ENCODE measurements at regions not wholly inside any gene's neighbourhood (a gene's known extent, or its start where the extent isn't known, plus 50 kb on each side); places are given as distances from the start of the nearest gene placed in this dataset.
"Not testable (repeated sequence)": the region's sequence is repeated elsewhere in the genome, so short reads cannot be mapped to it uniquely, and the experiment has no call there.

- in situ Hi-C loops (cut with HindIII; ENCODE audit: low pct_unique_long_range_greater_than_20kb, low sequenced_read_pairs): no loop called here
- DNase-seq (ENCODE audit: low read depth): no peak
These were observed 323.4 kb upstream of the RBMS1 start for GRCh38 chr2:160816916-160817499.

DNA sequence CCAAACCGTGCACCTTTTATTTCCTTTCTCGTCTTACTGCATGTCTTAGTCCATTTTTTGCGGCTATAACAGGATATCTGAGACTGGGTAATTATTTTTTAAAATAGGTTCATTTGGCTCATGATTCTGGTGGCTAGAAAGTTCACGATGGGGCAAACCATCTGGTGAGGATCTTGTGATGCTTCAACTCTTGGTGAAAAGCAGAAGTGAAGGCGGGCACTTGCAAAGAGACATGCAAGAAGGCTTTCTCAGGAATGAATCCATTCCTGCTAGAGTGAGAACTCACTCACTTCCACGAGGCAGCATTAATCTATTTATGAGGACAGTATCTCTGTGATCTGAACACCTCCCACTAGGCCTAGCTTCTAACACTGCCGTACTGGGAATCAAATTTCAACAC lies 327.1 kb upstream of the RBMS1 start:
- in situ Hi-C loops (cut with HindIII; ENCODE audit: low pct_unique_long_range_greater_than_20kb, low sequenced_read_pairs): no loop called here
- no peak for DNase-seq (ENCODE audit: low read depth)

- in situ Hi-C loops (cut with HindIII; ENCODE audit: low pct_unique_long_range_greater_than_20kb, low sequenced_read_pairs): no loop called here
- DNase-seq (ENCODE audit: low read depth): no peak
These were observed 328.4 kb upstream of the RBMS1 start for GRCh38 chr2:160822006-160822405.

DNA sequence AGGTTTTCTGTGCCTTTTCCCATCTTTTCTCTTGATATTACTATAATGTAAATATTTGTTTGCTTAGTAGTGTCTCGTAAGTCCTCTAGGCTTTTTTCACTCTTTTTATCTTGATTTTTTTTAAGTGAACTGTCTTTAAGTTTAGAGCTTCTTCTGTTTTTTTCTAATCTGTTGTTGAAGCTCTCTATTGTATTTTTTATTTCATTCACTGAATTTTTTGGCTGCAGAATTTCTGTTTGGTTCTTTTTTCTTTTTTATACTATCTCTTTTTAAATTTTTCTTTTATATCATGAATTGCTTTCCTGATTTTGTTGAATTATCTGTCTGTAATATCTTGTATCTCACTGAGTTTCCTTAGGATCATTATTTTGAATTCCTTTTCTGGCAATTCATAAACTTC lies 331.8 kb upstream of the RBMS1 start:
- DNase-seq (ENCODE audit: low read depth): no peak
- in situ Hi-C loops (cut with HindIII; ENCODE audit: low pct_unique_long_range_greater_than_20kb, low sequenced_read_pairs): no loop called here

GRCh38 chr2:160826496-160826895 lies 332.9 kb upstream of the RBMS1 start:
- in situ Hi-C loops (cut with HindIII; ENCODE audit: low pct_unique_long_range_greater_than_20kb, low sequenced_read_pairs): no loop called here
- DNase-seq (ENCODE audit: low read depth): no peak

DNA sequence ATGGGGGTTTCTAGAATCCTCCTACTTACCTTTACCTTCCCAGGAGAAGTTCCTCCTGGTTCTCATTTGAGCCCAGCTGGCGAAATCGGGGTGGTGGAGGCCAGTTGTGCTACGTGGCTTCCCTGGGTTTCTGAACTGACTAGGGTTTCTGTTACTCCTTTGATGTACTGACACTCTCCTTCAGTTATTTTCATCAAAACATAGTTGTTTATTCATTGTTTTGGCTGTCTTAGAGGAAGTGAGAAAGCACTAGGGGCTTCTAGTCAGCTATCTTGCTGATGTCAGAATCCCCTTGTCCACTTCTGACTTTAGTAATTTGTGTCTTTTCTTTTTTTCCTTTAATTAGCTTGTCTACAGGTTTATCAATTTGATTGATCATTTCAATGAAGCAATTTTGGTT lies 332.2 kb upstream of the TANK start:
- no peak for DNase-seq (ENCODE audit: low read depth)
- in situ Hi-C loops (cut with HindIII; ENCODE audit: low pct_unique_long_range_greater_than_20kb, low sequenced_read_pairs): no loop called here

DNA sequence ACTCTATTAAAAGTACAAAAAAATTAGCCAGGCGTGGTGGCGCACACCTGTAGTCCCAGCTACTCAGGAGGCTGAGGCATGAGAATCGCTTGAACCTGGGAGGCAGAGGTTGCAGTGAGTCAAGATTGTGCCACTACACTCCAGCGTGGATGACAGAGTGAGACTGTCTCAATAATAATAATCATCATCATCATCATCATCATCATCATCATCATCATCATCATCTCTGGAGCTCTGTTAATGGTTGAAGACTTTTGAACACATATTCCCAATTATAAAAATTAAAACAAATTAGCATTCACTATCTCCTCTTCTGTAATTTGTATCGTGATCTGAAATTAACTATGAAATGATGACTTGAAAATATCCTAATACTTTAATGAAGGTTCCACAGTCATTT lies 327.8 kb upstream of the TANK start:
- in situ Hi-C loops (cut with HindIII; ENCODE audit: low pct_unique_long_range_greater_than_20kb, low sequenced_read_pairs); DNase-seq (ENCODE audit: low read depth): not testable (repeated sequence)

DNA sequence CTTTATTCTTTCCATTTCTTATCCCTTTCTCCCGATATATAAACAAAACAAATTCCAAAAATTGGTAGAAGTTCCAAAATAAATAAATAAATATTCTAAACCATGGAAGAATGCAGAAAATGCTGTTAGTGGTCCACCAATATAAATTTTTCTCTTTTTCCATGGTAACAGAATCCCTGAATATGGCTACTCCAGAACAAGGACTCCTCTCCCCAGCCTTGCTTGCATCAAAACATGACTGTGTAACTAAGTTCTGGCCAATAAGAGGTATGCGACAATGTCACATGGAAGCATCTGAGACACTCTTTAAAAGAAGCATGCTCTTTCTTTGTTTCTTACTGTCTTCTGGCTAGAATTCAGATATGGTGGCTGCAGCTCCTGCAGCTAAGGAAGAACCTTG lies 325.1 kb upstream of the TANK start:
- in situ Hi-C loops (cut with HindIII; ENCODE audit: low pct_unique_long_range_greater_than_20kb, low sequenced_read_pairs): no loop called here
- DNase-seq (ENCODE audit: low read depth): no peak

DNA sequence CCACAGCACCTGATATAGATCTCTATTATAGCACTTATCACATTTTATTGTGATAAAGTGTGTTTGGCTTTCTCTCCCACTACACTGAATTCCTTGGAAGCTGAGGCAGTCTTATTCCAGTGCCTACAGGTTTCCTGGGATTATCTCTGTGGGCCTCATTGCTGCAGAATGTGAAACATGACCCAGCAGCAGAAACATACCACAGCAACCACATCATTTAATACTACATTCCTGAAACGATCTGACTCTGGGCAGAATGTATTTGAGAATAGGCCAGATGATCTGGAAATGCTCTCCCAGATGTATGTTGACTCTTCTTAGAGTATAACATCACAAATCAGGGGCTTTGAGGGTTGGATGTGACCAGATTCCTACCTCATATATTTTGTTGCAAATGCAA lies 323.5 kb upstream of the TANK start:
- no peak for DNase-seq (ENCODE audit: low read depth)
- in situ Hi-C loops (cut with HindIII; ENCODE audit: low pct_unique_long_range_greater_than_20kb, low sequenced_read_pairs): no loop called here

DNA sequence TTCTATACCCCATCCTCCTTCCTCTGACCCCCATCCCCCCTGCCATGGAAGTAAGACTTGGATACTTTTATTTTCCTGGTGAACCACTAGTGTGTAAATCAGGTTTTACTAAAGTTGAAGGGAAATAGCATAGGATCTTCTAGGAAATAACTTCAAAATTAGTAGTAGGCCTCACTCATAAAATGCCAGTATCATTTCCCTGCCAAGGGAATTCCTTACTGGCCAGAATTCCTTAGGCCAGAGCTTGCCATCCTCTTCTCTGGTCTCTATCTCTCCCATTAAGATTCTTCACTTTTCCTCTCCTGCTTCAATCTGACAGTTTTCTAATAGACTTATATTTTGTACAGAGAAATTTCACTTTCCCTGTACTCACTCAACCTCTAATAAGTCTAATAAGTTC lies 322.8 kb upstream of the TANK start:
- no peak for DNase-seq (ENCODE audit: low read depth)
- in situ Hi-C loops (cut with HindIII; ENCODE audit: low pct_unique_long_range_greater_than_20kb, low sequenced_read_pairs): no loop called here

- no peak for DNase-seq (ENCODE audit: low read depth)
- in situ Hi-C loops (cut with HindIII; ENCODE audit: low pct_unique_long_range_greater_than_20kb, low sequenced_read_pairs): no loop called here
These were observed 322.1 kb upstream of the TANK start for GRCh38 chr2:160838147-160838546.

GRCh38 chr2:160838691-160839090 lies 321.5 kb upstream of the TANK start:
- in situ Hi-C loops (cut with HindIII; ENCODE audit: low pct_unique_long_range_greater_than_20kb, low sequenced_read_pairs): no loop called here
- no peak for DNase-seq (ENCODE audit: low read depth)

- DNase-seq (ENCODE audit: low read depth): no peak
- in situ Hi-C loops (cut with HindIII; ENCODE audit: low pct_unique_long_range_greater_than_20kb, low sequenced_read_pairs): no loop called here
These were observed 317.9 kb upstream of the TANK start for GRCh38 chr2:160842286-160842685.

GRCh38 chr2:160859096-160859495 lies 301.1 kb upstream of the TANK start:
- DNase-seq (ENCODE audit: low read depth): no peak
- in situ Hi-C loops (cut with HindIII; ENCODE audit: low pct_unique_long_range_greater_than_20kb, low sequenced_read_pairs): no loop called here

DNA sequence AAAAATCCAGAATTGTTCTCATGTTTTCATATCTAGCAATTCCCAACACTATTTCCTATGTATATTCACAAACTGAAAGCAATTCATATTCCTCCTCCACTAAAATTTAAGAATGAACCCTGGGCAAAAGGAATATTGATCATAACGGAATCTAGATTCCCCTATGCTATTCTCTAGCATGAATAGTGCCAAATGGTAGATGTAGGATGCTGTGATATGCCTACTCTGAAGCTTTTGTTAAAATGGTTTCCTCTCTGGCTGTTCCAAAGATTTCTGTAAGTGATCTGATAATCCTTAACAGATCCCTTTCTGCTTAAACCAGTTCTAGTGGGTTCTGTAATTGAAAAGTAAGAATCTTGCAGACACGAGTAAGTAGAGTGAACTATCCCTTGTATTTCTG lies 298.0 kb upstream of the TANK start:
- in situ Hi-C loops (cut with HindIII; ENCODE audit: low pct_unique_long_range_greater_than_20kb, low sequenced_read_pairs): no loop called here
- no peak for DNase-seq (ENCODE audit: low read depth)

DNA sequence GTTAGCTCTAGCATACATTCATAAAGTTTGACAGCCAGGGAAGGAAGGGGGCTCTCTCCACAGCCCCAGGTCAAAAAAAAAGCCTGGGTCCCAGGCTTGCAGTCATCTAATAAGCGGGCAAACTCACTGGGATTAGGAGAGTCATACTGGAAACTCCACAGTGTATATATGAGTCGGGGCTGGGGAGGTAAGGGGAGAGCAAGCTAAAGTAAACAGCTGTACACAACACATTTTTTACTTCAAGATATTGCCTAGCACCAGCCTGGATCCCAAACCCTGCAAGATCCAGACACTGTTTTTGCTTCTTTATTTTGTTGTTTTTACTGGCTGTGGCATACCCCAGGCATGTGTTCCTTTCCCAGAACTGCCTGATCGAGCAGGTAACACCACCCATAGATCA lies 291.3 kb upstream of the TANK start:
- in situ Hi-C loops (cut with HindIII; ENCODE audit: low pct_unique_long_range_greater_than_20kb, low sequenced_read_pairs): no loop called here
- DNase-seq (ENCODE audit: low read depth): no peak

DNA sequence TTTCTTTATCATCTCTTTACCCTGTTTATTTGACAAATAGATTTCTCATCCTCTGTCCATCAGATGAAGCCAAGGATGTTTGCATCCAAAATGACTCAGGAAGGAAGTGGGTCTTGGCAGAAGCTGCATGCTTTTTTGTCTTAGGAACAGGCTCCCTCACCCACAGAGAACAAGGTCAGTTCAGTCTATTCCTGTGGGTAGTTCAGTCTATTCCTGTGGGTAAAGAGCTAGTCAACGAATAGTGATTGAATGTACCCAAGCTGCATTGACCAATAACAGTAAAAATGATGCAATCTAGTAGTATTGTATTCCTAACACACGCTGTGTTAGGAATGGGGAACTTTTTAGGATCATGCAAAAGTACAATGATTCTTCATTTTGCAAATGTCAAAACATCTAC lies 290.8 kb upstream of the TANK start:
- in situ Hi-C loops (cut with HindIII; ENCODE audit: low pct_unique_long_range_greater_than_20kb, low sequenced_read_pairs): no loop called here
- DNase-seq (ENCODE audit: low read depth): no peak

GRCh38 chr2:160870729-160871465 lies 289.3 kb upstream of the TANK start:
- DNase-seq (ENCODE audit: low read depth): no peak
- in situ Hi-C loops (cut with HindIII; ENCODE audit: low pct_unique_long_range_greater_than_20kb, low sequenced_read_pairs): no loop called here

GRCh38 chr2:160871953-160872352 lies 288.3 kb upstream of the TANK start:
- in situ Hi-C loops (cut with HindIII; ENCODE audit: low pct_unique_long_range_greater_than_20kb, low sequenced_read_pairs): no loop called here
- no peak for DNase-seq (ENCODE audit: low read depth)

DNA sequence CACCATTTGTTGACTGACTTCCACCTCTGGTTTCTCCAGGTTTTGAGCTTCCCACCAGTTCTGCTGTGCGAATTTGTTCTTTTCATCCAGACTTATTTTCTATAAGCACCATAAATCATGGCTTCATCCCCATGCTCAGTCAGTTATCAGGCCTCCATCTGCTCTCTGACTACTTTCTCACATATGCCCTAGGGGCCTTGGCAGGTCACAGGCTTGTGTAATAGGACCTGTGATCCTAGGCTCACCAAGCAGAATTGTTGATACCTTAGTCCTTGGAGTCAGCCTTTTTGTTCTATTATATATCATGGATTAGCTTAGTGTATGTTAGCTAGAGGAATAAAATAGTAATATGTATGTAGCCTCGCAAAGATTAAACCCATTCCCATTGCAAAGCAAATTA lies 284.2 kb upstream of the TANK start:
- in situ Hi-C loops (cut with HindIII; ENCODE audit: low pct_unique_long_range_greater_than_20kb, low sequenced_read_pairs): no loop called here
- DNase-seq (ENCODE audit: low read depth): no peak

All from Caki2 (cell line).